Naive thymus-derived CD4-positive, alpha-beta T cell (primary cell): ENCODE measurements at regions not wholly inside any gene's neighbourhood (a gene's known extent, or its start where the extent isn't known, plus 50 kb on each side); places are given as distances from the start of the nearest gene placed in this dataset.

Experiments used
- ATAC-seq: fragments of 150-1000 bp; cut with Tn5 transposase; 2 replicates; pipeline ENCODE4 v1.10.0; 2021; ENCODE audit warnings: mild to moderate bottlenecking, moderate library complexity
- CTCF ChIA-PET: fragments of 350-600 bp; sonication (Branson Sonifier 250); formaldehyde crosslinking; loops from one replicate; lab custom pipeline; 2021; ENCODE audit warnings: antibody characterized with exemption; lab: Charles Lee
- POLR2A ChIA-PET: fragments of 350-600 bp; sonication (Branson Sonifier 250); formaldehyde crosslinking; loops from one replicate; lab custom pipeline; 2021; ENCODE audit warnings: antibody characterized with exemption, inconsistent platforms; lab: Charles Lee
- DNase-seq, 9 donors: peaks; one replicate each; pipeline versions ENCODE4 v3.0.0 to v3.0.0-alpha.2; 2020 to 2022; ENCODE audit warnings: mixed read lengths in 1 of 9
- H3K27ac ChIP-seq: one replicate; pipeline ENCODE4 v1.7.0; 2013; ENCODE audit warnings: mild to moderate bottlenecking, low read depth, low read length, moderate library complexity
- H3K27me3 ChIP-seq, 2 donors: one replicate each; pipeline ENCODE4 v1.7.0; 2013; ENCODE audit warnings: low read length in 2 of 2, mild to moderate bottlenecking in 2 of 2, moderate library complexity in 2 of 2; ENCODE audit not compliant: control insufficient read depth in 2 of 2, insufficient read depth in 2 of 2
- H3K36me3 ChIP-seq, 3 experiments: 1 replicate in 2 of 3; 2 replicates in 1 of 3; pipeline ENCODE4 v1.7.0; 2013; ENCODE audit warnings: low read length in 3 of 3, mild to moderate bottlenecking in 3 of 3, moderate library complexity in 1 of 3; ENCODE audit not compliant: insufficient read depth in 3 of 3, control insufficient read depth in 2 of 3
- H3K4me1 ChIP-seq, 2 donors: one replicate each; pipeline ENCODE4 v1.7.0; 2013; ENCODE audit warnings: low read length in 2 of 2, mild to moderate bottlenecking in 2 of 2, moderate library complexity in 1 of 2; ENCODE audit not compliant: control insufficient read depth in 2 of 2, insufficient read depth in 2 of 2
- H3K4me3 ChIP-seq: 2 replicates; pipeline ENCODE4 v1.7.0; 2013; ENCODE audit warnings: mild to moderate bottlenecking, low read length
- H3K9me3 ChIP-seq, 3 experiments: 1 replicate in 2 of 3; 2 replicates in 1 of 3; pipeline ENCODE4 v1.7.0; 2013; ENCODE audit warnings: low read length in 3 of 3; ENCODE audit not compliant: control insufficient read depth in 2 of 3
- H3K27ac Mint-ChIP-seq, 9 donors: one replicate each; pipeline ENCODE4 v1.8.0; 2020 to 2022; ENCODE audit warnings: mixed read lengths in 9 of 9, mild to moderate bottlenecking in 8 of 9, moderate library complexity in 5 of 9, inconsistent platforms in 2 of 9
- H3K27me3 Mint-ChIP-seq, 5 donors: one replicate each; pipeline ENCODE4 v1.8.0; 2021 to 2022; ENCODE audit warnings: mixed read lengths in 5 of 5, mild to moderate bottlenecking in 1 of 5
- H3K36me3 Mint-ChIP-seq, 5 donors: one replicate each; pipeline ENCODE4 v1.8.0; 2020 to 2022; ENCODE audit warnings: mixed read lengths in 5 of 5, mild to moderate bottlenecking in 3 of 5, inconsistent platforms in 1 of 5
- H3K4me1 Mint-ChIP-seq, 7 donors: one replicate each; pipeline ENCODE4 v1.8.0; 2020 to 2022; ENCODE audit warnings: mixed read lengths in 7 of 7, mild to moderate bottlenecking in 3 of 7, inconsistent platforms in 1 of 7
- H3K4me3 Mint-ChIP-seq, 10 donors: one replicate each; pipeline ENCODE4 v1.8.0; 2020 to 2022; ENCODE audit warnings: mild to moderate bottlenecking in 10 of 10, mixed read lengths in 10 of 10, moderate library complexity in 6 of 10, inconsistent platforms in 2 of 10
- H3K9me3 Mint-ChIP-seq, 11 donors: one replicate each; pipeline ENCODE4 v1.8.0; 2020 to 2022; ENCODE audit warnings: mixed read lengths in 11 of 11, mild to moderate bottlenecking in 4 of 11, inconsistent platforms in 1 of 11, moderate library complexity in 1 of 11
- intact Hi-C, 2 donors: fragments of 100-400 bp; cut with micrococcal nuclease; formaldehyde crosslinking; loops; one replicate each; pipeline ENCODE4 v1.15.1; 2023

GRCh38 chr11:114826910-114827442 is 148.6 kb downstream of the NXPE2 start:
- no peaks in the 10 kb centered on the region for H3K4me1 Mint-ChIP-seq
- Histone ChIP-seq H3K27me3 (no peaks in the 10 kb centered on the region), H3K27ac (no peak overlapping the region), H3K4me3 (no peak overlapping the region), H3K9me3 (no peaks in the 10 kb centered on the region), H3K4me1 (no peaks in the 10 kb centered on the region), H3K36me3 (no peaks in the 10 kb centered on the region)
- H3K27me3 Mint-ChIP-seq: peaks cover 0 to 14% (median 7%) of the 10 kb centered on the region in 5 donors
- ChIA-PET POLR2A (no interaction called here), CTCF (no interaction called here)
- H3K27ac Mint-ChIP-seq: no peak overlapping the region
- H3K36me3 Mint-ChIP-seq: no peaks in the 10 kb centered on the region
- ATAC-seq (no peak), DNase-seq (no peak)
- intact Hi-C loops: no loop called here
- peaks cover 0 to 7% (median 3%) of the 10 kb centered on the region in 11 donors for H3K9me3 Mint-ChIP-seq
- H3K4me3 Mint-ChIP-seq: no peak overlapping the region

GRCh38 chr11:114827736-114828135 is 149.4 kb downstream of the NXPE2 start:
- H3K4me3 ChIP-seq: no peak overlapping the region
- intact Hi-C loops: no loop called here
- CTCF ChIA-PET: no interaction called here

GRCh38 chr11:114832532-114833125 is 154.3 kb downstream of the NXPE2 start:
- H3K4me1 Mint-ChIP-seq: no peaks in the 10 kb centered on the region
- ChIA-PET POLR2A (no interaction called here), CTCF (no interaction called here)
- no peaks in the 10 kb centered on the region for H3K27me3 ChIP-seq
- no peaks in the 10 kb centered on the region for H3K36me3 Mint-ChIP-seq
- H3K9me3 ChIP-seq: no peaks in the 10 kb centered on the region
- no peak overlapping the region for H3K4me3 ChIP-seq
- peaks cover 0 to 13% (median 2%) of the 10 kb centered on the region in 5 donors for H3K27me3 Mint-ChIP-seq
- H3K4me3 Mint-ChIP-seq: no peak overlapping the region
- ATAC-seq (no peak), DNase-seq (no peak)
- intact Hi-C loops: no loop called here
- H3K36me3 ChIP-seq: no peaks in the 10 kb centered on the region
- peaks cover 0 to 4% (median 0%) of the 10 kb centered on the region in 11 donors for H3K9me3 Mint-ChIP-seq
- H3K27ac ChIP-seq: no peak overlapping the region
- no peak overlapping the region for H3K27ac Mint-ChIP-seq
- H3K4me1 ChIP-seq: no peaks in the 10 kb centered on the region

More at GRCh38 chr11:114827736-114828135, 149.4 kb downstream of the NXPE2 start:
- Histone ChIP-seq H3K27ac (no peak overlapping the region), H3K9me3 (no peaks in the 10 kb centered on the region), H3K36me3 (no peaks in the 10 kb centered on the region), H3K4me1 (no peaks in the 10 kb centered on the region), H3K27me3 (no peaks in the 10 kb centered on the region)
- no peaks in the 10 kb centered on the region for H3K4me1 Mint-ChIP-seq
- no peak for ATAC-seq
- no peak for DNase-seq
- POLR2A ChIA-PET: no interaction called here
- no peak overlapping the region for H3K4me3 Mint-ChIP-seq
- no peak overlapping the region for H3K27ac Mint-ChIP-seq
- H3K9me3 Mint-ChIP-seq: peaks cover 0 to 7% (median 3%) of the 10 kb centered on the region in 11 donors
- H3K36me3 Mint-ChIP-seq: no peaks in the 10 kb centered on the region
- H3K27me3 Mint-ChIP-seq: peaks cover 0 to 14% (median 7%) of the 10 kb centered on the region in 5 donors

- Histone ChIP-seq H3K36me3 (no peaks in the 10 kb centered on the region), H3K4me3 (no peak overlapping the region), H3K27ac (no peak overlapping the region), H3K27me3 (no peaks in the 10 kb centered on the region), H3K9me3 (peaks cover 0 to 4% (median 0%) of the 10 kb centered on the region in 3 experiments), H3K4me1 (no peaks in the 10 kb centered on the region)
- no peak overlapping the region for H3K4me3 Mint-ChIP-seq
- peaks cover 0 to 9% (median 0%) of the 10 kb centered on the region in 5 donors for H3K27me3 Mint-ChIP-seq
- no peaks in the 10 kb centered on the region for H3K36me3 Mint-ChIP-seq
- ChIA-PET POLR2A (no interaction called here), CTCF (no interaction called here)
- intact Hi-C loops: no loop called here
- ATAC-seq: no peak
- peaks cover 0 to 18% (median 7%) of the 10 kb centered on the region in 11 donors for H3K9me3 Mint-ChIP-seq
- no peak overlapping the region for H3K27ac Mint-ChIP-seq
- H3K4me1 Mint-ChIP-seq: no peaks in the 10 kb centered on the region
- no peak for DNase-seq
Measured at GRCh38 chr11:114836161-114836560, 157.8 kb downstream of the NXPE2 start.

GRCh38 chr11:114844896-114845295 is 166.6 kb downstream of the NXPE2 start:
- DNase-seq (no peak), ATAC-seq (no peak)
- Histone ChIP-seq H3K36me3 (no peaks in the 10 kb centered on the region), H3K27me3 (no peaks in the 10 kb centered on the region), H3K4me1 (no peaks in the 10 kb centered on the region), H3K4me3 (no peak overlapping the region), H3K9me3 (no peaks in the 10 kb centered on the region), H3K27ac (no peak overlapping the region)
- intact Hi-C loops: no loop called here
- Mint-ChIP-seq H3K4me3 (no peak overlapping the region), H3K4me1 (peaks cover 0 to 5% (median 0%) of the 10 kb centered on the region in 7 donors), H3K36me3 (no peaks in the 10 kb centered on the region), H3K9me3 (peaks cover 0 to 5% (median 0%) of the 10 kb centered on the region in 11 donors), H3K27me3 (peaks cover 0 to 29% (median 8%) of the 10 kb centered on the region in 5 donors), H3K27ac (no peak overlapping the region)
- POLR2A ChIA-PET: no interaction called here
- CTCF ChIA-PET: no interaction called here

GRCh38 chr11:114845766-114846415 is 167.6 kb downstream of the NXPE2 start:
- CTCF ChIA-PET: interaction anchor here (0.5 kb wide), 1 partner anchor 8 kb away, joined by 4 read pairs; no protein-coding TSS in a partner anchor
- peaks cover 0 to 5% (median 0%) of the 10 kb centered on the region in 11 donors for H3K9me3 Mint-ChIP-seq
- H3K4me1 ChIP-seq: no peaks in the 10 kb centered on the region
- peaks cover 0 to 29% (median 8%) of the 10 kb centered on the region in 5 donors for H3K27me3 Mint-ChIP-seq
- H3K36me3 ChIP-seq: no peaks in the 10 kb centered on the region
- ATAC-seq (no peak), DNase-seq (no peak)
- H3K9me3 ChIP-seq: no peaks in the 10 kb centered on the region
- peaks cover 0 to 5% (median 0%) of the 10 kb centered on the region in 7 donors for H3K4me1 Mint-ChIP-seq
- no peak overlapping the region for H3K27ac Mint-ChIP-seq
- H3K4me3 ChIP-seq: no peak overlapping the region
- H3K36me3 Mint-ChIP-seq: no peaks in the 10 kb centered on the region
- no peak overlapping the region for H3K4me3 Mint-ChIP-seq
- POLR2A ChIA-PET: no interaction called here
- H3K27ac ChIP-seq: no peak overlapping the region
- H3K27me3 ChIP-seq: no peaks in the 10 kb centered on the region
- intact Hi-C loops: no loop called here
